ENCODE measurements at regions not wholly inside any gene's neighbourhood (a gene's known extent, or its start where the extent isn't known, plus 50 kb on each side); places are given as distances from the start of the nearest gene placed in this dataset.

GRCh38 chr6:140026546-140026945 is 652.1 kb upstream of the CITED2 start:
- TF ChIP-seq CTCF (IDR thresholded peaks at IDR 0.05; ENCODE audit: low read length) (no peak), EZH2 (IDR thresholded peaks at IDR 0.05; ENCODE audit: borderline replicate concordance, low read length) (no peak)
